Fibroblast of skin of back (primary cell): ENCODE measurements at regions not wholly inside any gene's neighbourhood (a gene's known extent, or its start where the extent isn't known, plus 50 kb on each side); places are given as distances from the start of the nearest gene placed in this dataset.
"Not testable (repeated sequence)": the region's sequence is repeated elsewhere in the genome, so short reads cannot be mapped to it uniquely, and the experiment has no call there.

Experiments used
- DNase-seq: peaks from one replicate; pipeline ENCODE4 v3.0.0-alpha.2; 2013

GRCh38 chr3:160098261-160098908 lies 109.8 kb downstream of the IL12A start:
- DNase-seq: peak; percentile 31

GRCh38 chr3:160098926-160099626 lies 110.4 kb downstream of the IL12A start:
- DNase-seq: no peak

GRCh38 chr3:160099834-160100233 lies 111.2 kb downstream of the IL12A start:
- no peak for DNase-seq

- DNase-seq: no peak
Observed at GRCh38 chr3:160100610-160101009, 112.0 kb downstream of the IL12A start.

GRCh38 chr3:160102001-160102400 lies 113.4 kb downstream of the IL12A start:
- DNase-seq: not testable (repeated sequence)

GRCh38 chr3:160103397-160103796 lies 114.8 kb downstream of the IL12A start:
- DNase-seq: no peak

- DNase-seq: no peak
Observed at GRCh38 chr3:160105907-160106584, 117.4 kb downstream of the IL12A start.

GRCh38 chr3:160106905-160107861 lies 118.0 kb upstream of the C3orf80 start:
- no peak for DNase-seq

GRCh38 chr3:160108362-160108761 lies 116.9 kb upstream of the C3orf80 start:
- DNase-seq: no peak

GRCh38 chr3:160112481-160112880 lies 112.7 kb upstream of the C3orf80 start:
- DNase-seq: no peak

GRCh38 chr3:160112996-160113395 lies 112.2 kb upstream of the C3orf80 start:
- no peak for DNase-seq

GRCh38 chr3:160114355-160114995 lies 110.7 kb upstream of the C3orf80 start:
- DNase-seq: no peak

- DNase-seq: no peak
Observed at GRCh38 chr3:160115387-160115786, 109.8 kb upstream of the C3orf80 start.

GRCh38 chr3:160124224-160124623 lies 101.0 kb upstream of the C3orf80 start:
- DNase-seq: no peak

GRCh38 chr3:160125258-160125657 lies 100.0 kb upstream of the C3orf80 start:
- DNase-seq: peak; percentile 18

- no peak for DNase-seq
Observed at GRCh38 chr3:160126051-160126450, 99.2 kb upstream of the C3orf80 start.

GRCh38 chr3:160126761-160127160 lies 98.5 kb upstream of the C3orf80 start:
- DNase-seq: no peak

GRCh38 chr3:160127308-160127707 lies 97.9 kb upstream of the C3orf80 start:
- DNase-seq: peak; percentile 10

GRCh38 chr3:160128056-160128455 lies 97.2 kb upstream of the C3orf80 start:
- peak; percentile 10 for DNase-seq

GRCh38 chr3:160129459-160130061 lies 95.7 kb upstream of the C3orf80 start:
- DNase-seq: peak; percentile 98

- peak; percentile 52 for DNase-seq
Observed at GRCh38 chr3:160130071-160130470, 95.2 kb upstream of the C3orf80 start.

- peak; percentile 64 for DNase-seq
Observed at GRCh38 chr3:160130950-160131349, 94.3 kb upstream of the C3orf80 start.
